Endothelial cell of umbilical vein (primary cell): ENCODE measurements at regions not wholly inside any gene's neighbourhood (a gene's known extent, or its start where the extent isn't known, plus 50 kb on each side); places are given as distances from the start of the nearest gene placed in this dataset.

Experiments
- CTCF ChIP-seq, 2 donors: IDR thresholded peaks; 1 replicate in 1 of 2; 2 replicates in 1 of 2; pipeline ENCODE4 v1.5.1; 2011; ENCODE audit warnings: low read length in 2 of 2, mild to moderate bottlenecking in 2 of 2, moderate library complexity in 2 of 2, control low read depth in 1 of 2, inconsistent platforms in 1 of 2, low read depth in 1 of 2; ENCODE audit not compliant: insufficient read depth in 1 of 2; ENCODE audit errors: extremely low read depth in 1 of 2
- POLR2AphosphoS5 ChIP-seq: IDR thresholded peaks from 2 replicates; pipeline ENCODE4 v1.6.1; 2012; ENCODE audit warnings: low read depth, mild to moderate bottlenecking, control low read depth, low read length, moderate library complexity; ENCODE audit not compliant: insufficient read depth

- TF ChIP-seq CTCF (IDR thresholded peaks at IDR 0.05; ENCODE audit: extremely low read depth in 1 of 2, insufficient read depth in 1 of 2, low read depth in 1 of 2, low read length in 2 of 2): no peak
- no peak for TF ChIP-seq POLR2AphosphoS5
These were observed 83.1 kb downstream of the DUSP6 start for GRCh38 chr12:89269174-89269573.
